ENCODE measurements at regions not wholly inside any gene's neighbourhood (a gene's known extent, or its start where the extent isn't known, plus 50 kb on each side); places are given as distances from the start of the nearest gene placed in this dataset.

DNA sequence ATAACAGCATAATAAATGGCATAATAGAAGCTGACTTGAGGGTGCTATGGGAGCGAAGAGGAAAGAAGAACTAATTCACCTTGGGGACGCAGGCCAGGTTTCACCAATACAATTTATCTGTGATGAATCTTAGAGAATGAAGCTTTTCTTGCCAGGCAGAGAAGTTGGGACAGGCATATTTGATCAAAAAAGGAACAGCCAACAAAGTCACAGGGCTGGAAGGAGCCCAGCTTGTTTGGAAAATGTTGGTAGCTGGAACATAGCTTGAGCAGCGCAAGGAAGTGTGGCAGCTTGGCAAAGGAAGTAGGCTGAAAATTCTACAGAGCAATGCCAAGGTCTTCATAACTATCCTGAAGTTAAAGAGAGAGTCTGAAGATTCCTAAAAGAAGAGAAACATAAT is 181.5 kb upstream of the OR13F1 start:
- TF ChIP-seq POLR2AphosphoS5 (IDR thresholded peaks at IDR 0.05) (no peak), EP300 (IDR thresholded peaks at IDR 0.05) (no peak)
